ENCODE measurements at regions not wholly inside any gene's neighbourhood (a gene's known extent, or its start where the extent isn't known, plus 50 kb on each side); places are given as distances from the start of the nearest gene placed in this dataset.

GRCh38 chr18:21949326-21950015, 208.9 kb downstream of the MIB1 start:
- H3K27me3 ChIP-seq (replicated peaks; ENCODE audit: control insufficient read depth, insufficient read depth, low read length): no peaks in the 10 kb centered on the region
- no peak overlapping the region for H3K4me3 ChIP-seq (replicated peaks; ENCODE audit: low read depth, low read length)
- no peak for DNase-seq (ENCODE audit: extremely low read depth, insufficient read length)
- no peaks in the 10 kb centered on the region for H3K36me3 ChIP-seq (ENCODE audit: control insufficient read depth, insufficient read depth, low read length)
- no peak for TF ChIP-seq CTCF (IDR thresholded peaks at IDR 0.05; ENCODE audit: insufficient read depth, low read length, poor library complexity, severe bottlenecking)

- no peak overlapping the region for H3K4me3 ChIP-seq (replicated peaks; ENCODE audit: low read depth, low read length)
- TF ChIP-seq CTCF (IDR thresholded peaks at IDR 0.05; ENCODE audit: insufficient read depth, low read length, poor library complexity, severe bottlenecking): peak; percentile 90
- H3K36me3 ChIP-seq (ENCODE audit: control insufficient read depth, insufficient read depth, low read length): no peaks in the 10 kb centered on the region
- no peak for DNase-seq (ENCODE audit: extremely low read depth, insufficient read length)
- H3K27me3 ChIP-seq (replicated peaks; ENCODE audit: control insufficient read depth, insufficient read depth, low read length): no peaks in the 10 kb centered on the region
Measured at GRCh38 chr18:21955757-21956652, 213.4 kb upstream of the GATA6 start.

GRCh38 chr18:21958263-21958662, 211.1 kb upstream of the GATA6 start:
- Histone ChIP-seq H3K36me3 (ENCODE audit: control insufficient read depth, insufficient read depth, low read length) (no peaks in the 10 kb centered on the region), H3K27me3 (replicated peaks; ENCODE audit: control insufficient read depth, insufficient read depth, low read length) (no peaks in the 10 kb centered on the region), H3K4me3 (replicated peaks; ENCODE audit: low read depth, low read length) (no peak overlapping the region)
- TF ChIP-seq CTCF (IDR thresholded peaks at IDR 0.05; ENCODE audit: insufficient read depth, low read length, poor library complexity, severe bottlenecking): no peak
- no peak for DNase-seq (ENCODE audit: extremely low read depth, insufficient read length)

DNA sequence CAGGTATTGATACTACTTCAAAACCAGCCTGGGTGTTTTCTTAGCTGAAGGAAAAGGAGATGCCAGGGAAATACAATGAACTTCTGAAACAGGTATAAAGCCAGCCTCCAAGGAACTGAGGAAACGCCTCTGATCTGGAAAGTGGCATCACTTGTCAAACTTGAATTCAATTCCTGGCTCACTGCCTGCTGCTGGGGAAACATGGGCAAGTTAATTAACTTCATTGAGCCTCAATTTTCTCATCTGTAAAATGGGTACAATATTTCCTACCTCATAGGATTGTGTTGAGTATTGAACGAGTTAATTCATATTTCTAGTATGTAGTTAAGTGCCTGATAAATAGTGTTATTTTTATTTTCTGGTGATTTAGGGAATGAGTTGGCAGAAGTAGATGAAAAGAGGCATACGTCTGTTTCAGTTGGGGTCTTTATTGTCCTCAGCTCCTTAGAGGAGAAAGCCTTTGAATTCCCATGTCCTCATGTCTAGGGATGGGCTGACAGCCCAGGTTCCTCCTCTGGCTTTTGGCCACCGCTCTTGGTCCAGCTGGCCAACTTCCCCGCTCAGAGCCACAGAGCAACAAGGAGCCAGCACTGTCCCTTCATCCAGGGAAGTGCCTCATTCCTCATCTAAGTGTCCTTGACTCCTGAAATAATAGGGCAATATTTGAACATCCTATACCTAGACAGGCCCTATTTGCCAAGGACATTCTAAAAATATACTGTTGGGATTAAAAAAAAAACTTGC, 210.5 kb upstream of the GATA6 start:
- H3K27me3 ChIP-seq (replicated peaks; ENCODE audit: control insufficient read depth, insufficient read depth, low read length): no peaks in the 10 kb centered on the region

GRCh38 chr18:21960189-21960588, 209.2 kb upstream of the GATA6 start:
- TF ChIP-seq CTCF (IDR thresholded peaks at IDR 0.05; ENCODE audit: insufficient read depth, low read length, poor library complexity, severe bottlenecking): no peak
- DNase-seq (ENCODE audit: extremely low read depth, insufficient read length): no peak

More for the DNA sequence above, 210.5 kb upstream of the GATA6 start:
- Histone ChIP-seq H3K36me3 (ENCODE audit: control insufficient read depth, insufficient read depth, low read length) (no peaks in the 10 kb centered on the region), H3K4me3 (replicated peaks; ENCODE audit: low read depth, low read length) (no peak overlapping the region)
- no peak for TF ChIP-seq CTCF (IDR thresholded peaks at IDR 0.05; ENCODE audit: insufficient read depth, low read length, poor library complexity, severe bottlenecking)
- DNase-seq (ENCODE audit: extremely low read depth, insufficient read length): no peak

More at GRCh38 chr18:21960189-21960588, 209.2 kb upstream of the GATA6 start:
- no peak overlapping the region for H3K4me3 ChIP-seq (replicated peaks; ENCODE audit: low read depth, low read length)
- H3K27me3 ChIP-seq (replicated peaks; ENCODE audit: control insufficient read depth, insufficient read depth, low read length): no peaks in the 10 kb centered on the region
- no peaks in the 10 kb centered on the region for H3K36me3 ChIP-seq (ENCODE audit: control insufficient read depth, insufficient read depth, low read length)

Data from GM06990 (cell line).